H1 (cell line): ENCODE measurements at regions not wholly inside any gene's neighbourhood (a gene's known extent, or its start where the extent isn't known, plus 50 kb on each side); places are given as distances from the start of the nearest gene placed in this dataset.

Source experiments
- BRCA1 ChIP-seq: IDR thresholded peaks from 2 replicates; pipeline ENCODE4 v1.6.1; 2012; ENCODE audit warnings: low read depth, low read length, improper control_type of control experiment
- CTCF ChIP-seq, 3 experiments: IDR thresholded peaks; 1 replicate in 2 of 3; 2 replicates in 1 of 3; pipeline versions ENCODE4 v1.5.1 to v1.6.1; 2011; ENCODE audit warnings: low read length in 3 of 3, mild to moderate bottlenecking in 3 of 3, inconsistent platforms in 2 of 3, low read depth in 1 of 3, moderate library complexity in 1 of 3; ENCODE audit not compliant: insufficient read depth in 1 of 3; ENCODE audit errors: control extremely low read depth in 1 of 3
- GABPA ChIP-seq: IDR thresholded peaks from 2 replicates; pipeline ENCODE4 v1.6.1; 2011; ENCODE audit warnings: mild to moderate bottlenecking, low read length, moderate library complexity, borderline replicate concordance; ENCODE audit not compliant: insufficient read depth
- JUND ChIP-seq: IDR thresholded peaks from 2 replicates; pipeline ENCODE4 v1.6.1; 2011; ENCODE audit warnings: mild to moderate bottlenecking, improper control_type of control experiment, low read length
- MAFK ChIP-seq: IDR thresholded peaks from 2 replicates; pipeline ENCODE4 v1.6.1; 2012; ENCODE audit warnings: low read depth, mild to moderate bottlenecking, improper control_type of control experiment, low read length
- MAX ChIP-seq: IDR thresholded peaks from 2 replicates; pipeline ENCODE4 v1.6.1; 2012; ENCODE audit warnings: inconsistent platforms
- PHF8 ChIP-seq: fragments of 200-600 bp; sonication (generic); conservative IDR thresholded peaks from 2 replicates; pipeline ENCODE4 v1.7.1; 2012; ENCODE audit warnings: low read depth, mild to moderate bottlenecking, inconsistent platforms, low read length, moderate library complexity
- POLR2A ChIP-seq, 2 experiments: IDR thresholded peaks; 1 replicate in 1 of 2; 2 replicates in 1 of 2; pipeline ENCODE4 v1.6.1; 2011; ENCODE audit warnings: low read depth in 2 of 2, low read length in 2 of 2, mild to moderate bottlenecking in 2 of 2; ENCODE audit errors: control extremely low read depth in 1 of 2
- RAD21 ChIP-seq, 2 experiments: IDR thresholded peaks in 1 of 2; conservative IDR thresholded peaks in 1 of 2; 2 replicates each; pipeline ENCODE4 v1.6.1; 2011; ENCODE audit warnings: low read depth in 2 of 2, low read length in 2 of 2, improper control_type of control experiment in 1 of 2, inconsistent platforms in 1 of 2, mild to moderate bottlenecking in 1 of 2, moderate library complexity in 1 of 2
- SIN3A ChIP-seq, 2 experiments: IDR thresholded peaks in 1 of 2; conservative IDR thresholded peaks in 1 of 2; 2 replicates each; pipeline ENCODE4 v1.6.1; 2011 to 2012; ENCODE audit warnings: low read length in 2 of 2, improper control_type of control experiment in 1 of 2, low read depth in 1 of 2, mild to moderate bottlenecking in 1 of 2
- USF2 ChIP-seq: IDR thresholded peaks from 2 replicates; pipeline ENCODE4 v1.6.1; 2011; ENCODE audit warnings: low read length, improper control_type of control experiment
- ZNF274 ChIP-seq: IDR thresholded peaks from 2 replicates; pipeline ENCODE4 v1.7.0; 2012; ENCODE audit warnings: low read length, borderline replicate concordance; ENCODE audit errors: extremely low read depth

- no peak for TF ChIP-seq POLR2A (IDR thresholded peaks at IDR 0.05; ENCODE audit: control extremely low read depth in 1 of 2, low read depth in 2 of 2, low read length in 2 of 2)
- no peak for TF ChIP-seq JUND
- no peak for TF ChIP-seq RAD21 (IDR thresholded peaks at IDR 0.05 in 1 of 2, conservative IDR thresholded peaks at IDR 0.05 in 1 of 2; ENCODE audit: low read depth in 2 of 2, low read length in 2 of 2)
- no peak for TF ChIP-seq CTCF (IDR thresholded peaks at IDR 0.05; ENCODE audit: control extremely low read depth in 1 of 3, insufficient read depth in 1 of 3, low read depth in 1 of 3, low read length in 3 of 3)
- no peak for TF ChIP-seq GABPA
- no peak for TF ChIP-seq ZNF274
- TF ChIP-seq MAFK: no peak
- no peak for TF ChIP-seq PHF8
- TF ChIP-seq MAX: no peak
- no peak for TF ChIP-seq USF2
- TF ChIP-seq SIN3A (conservative IDR thresholded peaks at IDR 0.05 in 1 of 2, IDR thresholded peaks at IDR 0.05 in 1 of 2; ENCODE audit: low read depth in 1 of 2, low read length in 2 of 2): no peak
- no peak for TF ChIP-seq BRCA1
Observed at GRCh38 chr1:43067233-43067745, 104.8 kb downstream of the EBNA1BP2 start.
